GM21447 (cell line): ENCODE measurements at regions not wholly inside any gene's neighbourhood (a gene's known extent, or its start where the extent isn't known, plus 50 kb on each side); places are given as distances from the start of the nearest gene placed in this dataset.
"Not testable (repeated sequence)": the region's sequence is repeated elsewhere in the genome, so short reads cannot be mapped to it uniquely, and the experiment has no call there.

Experiments used
- ATAC-seq: cut with Tn5 transposase; IDR thresholded peaks from one replicate; pipeline ENCODE4 v1.9.1; 2021; ENCODE audit not compliant: unreplicated experiment

GRCh38 chr4:66955784-66956183, 589.5 kb downstream of the CENPC start:
- no peak for ATAC-seq

GRCh38 chr4:66949419-66949818, 595.9 kb downstream of the CENPC start:
- ATAC-seq: no peak

GRCh38 chr4:66946761-66947160, 598.5 kb downstream of the CENPC start:
- ATAC-seq: no peak

- no peak for ATAC-seq
Measured at GRCh38 chr4:66943112-66943511, 602.2 kb downstream of the CENPC start.

- not testable (repeated sequence) for ATAC-seq
Measured at GRCh38 chr4:66931981-66932380, 613.3 kb downstream of the CENPC start.

GRCh38 chr4:66930206-66930605, 615.1 kb downstream of the CENPC start:
- no peak for ATAC-seq

- ATAC-seq: no peak
Measured at GRCh38 chr4:66929748-66930147, 615.6 kb downstream of the CENPC start.

GRCh38 chr4:66928881-66929280, 616.4 kb downstream of the CENPC start:
- not testable (repeated sequence) for ATAC-seq

GRCh38 chr4:66927937-66928336, 617.4 kb downstream of the CENPC start:
- ATAC-seq: no peak

- no peak for ATAC-seq
Measured at GRCh38 chr4:66926687-66927086, 618.6 kb downstream of the CENPC start.

GRCh38 chr4:66923081-66923865, 622.0 kb downstream of the CENPC start:
- ATAC-seq: no peak

GRCh38 chr4:66921433-66921832, 623.9 kb downstream of the CENPC start:
- no peak for ATAC-seq

GRCh38 chr4:66920514-66920913, 624.8 kb downstream of the CENPC start:
- no peak for ATAC-seq

GRCh38 chr4:66911880-66912279, 633.4 kb downstream of the CENPC start:
- ATAC-seq: no peak

- ATAC-seq: no peak
Measured at GRCh38 chr4:66906314-66906713, 639.0 kb downstream of the CENPC start.

- ATAC-seq: no peak
Measured at GRCh38 chr4:66899422-66900065, 645.8 kb downstream of the CENPC start.

- ATAC-seq: no peak
Measured at GRCh38 chr4:66893807-66894206, 651.5 kb downstream of the CENPC start.

GRCh38 chr4:66887061-66887460, 658.2 kb downstream of the CENPC start:
- no peak for ATAC-seq

GRCh38 chr4:66885501-66886165, 659.7 kb downstream of the CENPC start:
- ATAC-seq: no peak

- ATAC-seq: no peak
Measured at GRCh38 chr4:66876946-66877345, 668.4 kb downstream of the CENPC start.

- no peak for ATAC-seq
Measured at GRCh38 chr4:66872661-66873060, 672.6 kb downstream of the CENPC start.

- ATAC-seq: no peak
Measured at GRCh38 chr4:66863481-66863880, 681.8 kb downstream of the CENPC start.
